Right atrium auricular region (tissue), 2 donors: ENCODE measurements at regions not wholly inside any gene's neighbourhood (a gene's known extent, or its start where the extent isn't known, plus 50 kb on each side); places are given as distances from the start of the nearest gene placed in this dataset.

ENCODE experiments used
- DNase-seq: peaks from one replicate; pipeline ENCODE4 v3.0.0-alpha.2; 2019; ENCODE audit warnings: low spot score
- H3K27ac ChIP-seq, 2 donors: fragments of 200-600 bp; sonication (generic); 1 replicate in 1 of 2; 2 replicates in 1 of 2; pipeline ENCODE4 v1.5.1; 2016 to 2019
- H3K27me3 ChIP-seq, 2 donors: fragments of 200-600 bp; sonication (generic); one replicate each; pipeline versions ENCODE4 v1.5.1 to v1.6.0; 2017 to 2019
- H3K36me3 ChIP-seq: fragments of 200-600 bp; sonication (generic); one replicate; pipeline ENCODE4 v1.5.1; 2016
- H3K4me1 ChIP-seq, 2 donors: fragments of 200-600 bp; sonication (generic); one replicate each; pipeline versions ENCODE4 v1.5.1 to v1.6.0; 2017 to 2019
- H3K4me3 ChIP-seq, 2 donors: fragments of 200-600 bp; sonication (generic); 1 replicate in 1 of 2; 2 replicates in 1 of 2; pipeline ENCODE4 v1.5.1; 2017 to 2019; ENCODE audit warnings: mild to moderate bottlenecking in 1 of 2, moderate library complexity in 1 of 2
- H3K9me3 ChIP-seq, 2 donors: fragments of 200-600 bp; sonication (generic); one replicate each; pipeline ENCODE4 v1.5.1; 2019
- CTCF ChIP-seq, 2 donors: fragments of 200-600 bp; sonication (generic); IDR thresholded peaks; one replicate each; pipeline ENCODE4 v1.5.1; 2019; ENCODE audit warnings: antibody characterized with exemption in 2 of 2

GRCh38 chr3:27824312-27825200 lies 102.4 kb upstream of the EOMES start:
- Histone ChIP-seq H3K9me3 (no peaks in the 10 kb centered on the region), H3K4me1 (no peaks in the 10 kb centered on the region), H3K36me3 (no peaks in the 10 kb centered on the region), H3K27ac (no peak overlapping the region), H3K27me3 (no peaks in the 10 kb centered on the region), H3K4me3 (no peak overlapping the region)
- TF ChIP-seq CTCF (IDR thresholded peaks at IDR 0.05): no peak
- no peak for DNase-seq

- DNase-seq: no peak
- TF ChIP-seq CTCF (IDR thresholded peaks at IDR 0.05): no peak
- Histone ChIP-seq H3K4me3 (no peak overlapping the region), H3K27ac (no peak overlapping the region), H3K36me3 (no peaks in the 10 kb centered on the region), H3K9me3 (no peaks in the 10 kb centered on the region), H3K27me3 (no peaks in the 10 kb centered on the region), H3K4me1 (no peaks in the 10 kb centered on the region)
Measured at GRCh38 chr3:27826448-27826847, 104.3 kb upstream of the EOMES start.

- Histone ChIP-seq H3K4me3 (no peak overlapping the region), H3K9me3 (no peaks in the 10 kb centered on the region), H3K4me1 (no peaks in the 10 kb centered on the region), H3K27me3 (no peaks in the 10 kb centered on the region), H3K27ac (no peak overlapping the region), H3K36me3 (no peaks in the 10 kb centered on the region)
- TF ChIP-seq CTCF (IDR thresholded peaks at IDR 0.05): no peak
- DNase-seq: no peak
Measured at GRCh38 chr3:27827041-27827440, 104.9 kb upstream of the EOMES start.

- no peak overlapping the region for H3K4me3 ChIP-seq
- H3K27me3 ChIP-seq: no peaks in the 10 kb centered on the region
- no peaks in the 10 kb centered on the region for H3K9me3 ChIP-seq
- H3K36me3 ChIP-seq: no peaks in the 10 kb centered on the region
- no peaks in the 10 kb centered on the region for H3K4me1 ChIP-seq
- TF ChIP-seq CTCF (IDR thresholded peaks at IDR 0.05): no peak
- no peak overlapping the region for H3K27ac ChIP-seq
- DNase-seq: no peak
Measured at GRCh38 chr3:27840807-27841594, 118.9 kb upstream of the EOMES start.

- no peaks in the 10 kb centered on the region for H3K4me1 ChIP-seq
- no peak for TF ChIP-seq CTCF (IDR thresholded peaks at IDR 0.05)
- H3K36me3 ChIP-seq: no peaks in the 10 kb centered on the region
- H3K4me3 ChIP-seq: no peak overlapping the region
- H3K9me3 ChIP-seq: no peaks in the 10 kb centered on the region
- no peaks in the 10 kb centered on the region for H3K27me3 ChIP-seq
- DNase-seq: no peak
- no peak overlapping the region for H3K27ac ChIP-seq
Measured at GRCh38 chr3:27844052-27844675, 122.0 kb upstream of the EOMES start.
